WTC11 (cell line): ENCODE measurements at regions not wholly inside any gene's neighbourhood (a gene's known extent, or its start where the extent isn't known, plus 50 kb on each side); places are given as distances from the start of the nearest gene placed in this dataset.

Experiments
- ATAC-seq: fragments of 200-7000 bp; cut with Tn5 transposase; 2 replicates; pipeline ENCODE4 v1.10.0; 2021; ENCODE audit warnings: mild to moderate bottlenecking, moderate library complexity
- CTCF ChIA-PET: fragments of 300-600 bp; sonication (Branson Sonifier 250); formaldehyde crosslinking; loops from one replicate; lab custom pipeline; 2021; ENCODE audit warnings: antibody characterized with exemption; lab: Charles Lee
- POLR2A ChIA-PET: fragments of 350-600 bp; sonication (Branson Sonifier 250); formaldehyde crosslinking; loops from one replicate; lab custom pipeline; 2021; ENCODE audit warnings: antibody characterized with exemption; lab: Charles Lee
- DNase-seq: peaks from one replicate; pipeline ENCODE4 v3.0.0; 2021; ENCODE audit warnings: low spot score
- H3K27ac Mint-ChIP-seq: 2 replicates; pipeline ENCODE4 v1.8.0; 2021; ENCODE audit warnings: mixed read lengths
- H3K27me3 Mint-ChIP-seq: 2 replicates; pipeline ENCODE4 v1.8.0; 2021; ENCODE audit warnings: low read depth, mild to moderate bottlenecking, moderate library complexity, mixed read lengths
- H3K36me3 Mint-ChIP-seq: 2 replicates; pipeline ENCODE4 v1.8.0; 2021; ENCODE audit warnings: mixed read lengths
- H3K4me1 Mint-ChIP-seq: 2 replicates; pipeline ENCODE4 v1.8.0; 2022; ENCODE audit warnings: mixed read lengths
- H3K4me3 Mint-ChIP-seq: 2 replicates; pipeline ENCODE4 v1.8.0; 2021; ENCODE audit warnings: mild to moderate bottlenecking, moderate library complexity, mixed read lengths
- H3K9me3 Mint-ChIP-seq: 2 replicates; pipeline ENCODE4 v1.8.0; 2021; ENCODE audit warnings: mixed read lengths
- ARID4B ChIP-seq: sonication (generic); formaldehyde crosslinking; IDR thresholded peaks from 2 replicates; pipeline ENCODE4 v1.8.0; 2023; ENCODE audit warnings: missing genetic modification reagents, mild to moderate bottlenecking, borderline replicate concordance
- ATF3 ChIP-seq: sonication (generic); formaldehyde crosslinking; conservative IDR thresholded peaks from 2 replicates; pipeline ENCODE4 v1.8.1; 2022; ENCODE audit warnings: mild to moderate bottlenecking, missing genetic modification reagents
- ATF6 ChIP-seq: sonication (generic); formaldehyde crosslinking; IDR thresholded peaks from 2 replicates; pipeline ENCODE4 v1.8.1; 2023; ENCODE audit warnings: mild to moderate bottlenecking, missing genetic modification reagents
- E2F5 ChIP-seq: sonication (generic); formaldehyde crosslinking; IDR thresholded peaks from 2 replicates; pipeline ENCODE4 v1.8.1; 2022; ENCODE audit warnings: mild to moderate bottlenecking, moderate library complexity, missing genetic modification reagents
- FOXK1 ChIP-seq: sonication (generic); formaldehyde crosslinking; IDR thresholded peaks from 2 replicates; pipeline ENCODE4 v1.8.0; 2022; ENCODE audit warnings: mild to moderate bottlenecking, moderate library complexity, missing genetic modification reagents
- GABPB1 ChIP-seq: sonication (generic); formaldehyde crosslinking; IDR thresholded peaks from 2 replicates; pipeline ENCODE4 v1.8.1; 2023; ENCODE audit warnings: mild to moderate bottlenecking, missing genetic modification reagents
- HMGXB4 ChIP-seq: sonication (generic); formaldehyde crosslinking; IDR thresholded peaks from 2 replicates; pipeline ENCODE4 v1.8.1; 2023; ENCODE audit warnings: mild to moderate bottlenecking, moderate library complexity, missing genetic modification reagents
- MLX ChIP-seq: sonication (generic); formaldehyde crosslinking; IDR thresholded peaks from 2 replicates; pipeline ENCODE4 v1.8.1; 2023; ENCODE audit warnings: mild to moderate bottlenecking, missing genetic modification reagents, moderate library complexity
- NFATC4 ChIP-seq: fragments of 250-450 bp; sonication (Bioruptor Pico); IDR thresholded peaks from 2 replicates; pipeline ENCODE4 v1.9.0; 2021; ENCODE audit warnings: mild to moderate bottlenecking
- NFE2L1 ChIP-seq: sonication (generic); formaldehyde crosslinking; IDR thresholded peaks from 2 replicates; pipeline ENCODE4 v1.8.1; 2023; ENCODE audit warnings: missing genetic modification reagents
- SMAD4 ChIP-seq: sonication (generic); formaldehyde crosslinking; IDR thresholded peaks from 2 replicates; pipeline ENCODE4 v1.8.0; 2022; ENCODE audit warnings: mild to moderate bottlenecking, missing genetic modification reagents
- SP1 ChIP-seq: sonication (generic); formaldehyde crosslinking; conservative IDR thresholded peaks from 2 replicates; pipeline ENCODE4 v1.8.1; 2022; ENCODE audit warnings: missing genetic modification reagents
- ZNF138 ChIP-seq: sonication (generic); formaldehyde crosslinking; conservative IDR thresholded peaks from 2 replicates; pipeline ENCODE4 v1.8.1; 2022; ENCODE audit warnings: mild to moderate bottlenecking, moderate library complexity, missing genetic modification reagents
- ZNF232 ChIP-seq: sonication (generic); formaldehyde crosslinking; IDR thresholded peaks from 2 replicates; pipeline ENCODE4 v1.8.0; 2022; ENCODE audit warnings: mild to moderate bottlenecking, missing genetic modification reagents
- ZNF317 ChIP-seq: sonication (generic); formaldehyde crosslinking; IDR thresholded peaks from 2 replicates; pipeline ENCODE4 v1.8.1; 2023; ENCODE audit warnings: low read depth, mild to moderate bottlenecking, moderate library complexity, missing genetic modification reagents, borderline replicate concordance
- ZNF396 ChIP-seq: fragments of 250-450 bp; sonication (Bioruptor Pico); IDR thresholded peaks from 2 replicates; pipeline ENCODE4 v1.8.0; 2021; ENCODE audit warnings: mild to moderate bottlenecking, moderate library complexity, borderline replicate concordance
- ZNF423 ChIP-seq: fragments of 250-450 bp; sonication (Bioruptor Pico); IDR thresholded peaks from 2 replicates; pipeline ENCODE4 v2.1.2; 2022; ENCODE audit warnings: mild to moderate bottlenecking, moderate library complexity
- ZNF425 ChIP-seq: fragments of 250-450 bp; sonication (Bioruptor Pico); conservative IDR thresholded peaks from 2 replicates; pipeline ENCODE4 v1.9.0; 2021; ENCODE audit warnings: mild to moderate bottlenecking
- ZNF512 ChIP-seq: sonication (generic); formaldehyde crosslinking; IDR thresholded peaks from 2 replicates; pipeline ENCODE4 v1.8.1; 2022; ENCODE audit warnings: missing genetic modification reagents, borderline replicate concordance

- Mint-ChIP-seq H3K4me3 (no peak overlapping the region), H3K4me1 (peaks cover 43% of the 10 kb centered on the region), H3K27me3 (no peaks in the 10 kb centered on the region), H3K36me3 (peaks cover 19% of the 10 kb centered on the region), H3K9me3 (peaks cover 13% of the 10 kb centered on the region), H3K27ac (no peak overlapping the region)
- no peak for DNase-seq
- POLR2A ChIA-PET, result no interaction called here
- ATAC-seq, result no peak
- TF ChIP-seq ZNF138 (CRISPR knock-in tag) (no peak), ZNF423 (CRISPR knock-in tag) (no peak), SP1 (no peak), ZNF232 (CRISPR knock-in tag) (no peak), ZNF425 (no peak), NFE2L1 (CRISPR knock-in tag) (no peak), GABPB1 (no peak), ZNF317 (no peak), ZNF512 (CRISPR knock-in tag) (no peak), E2F5 (no peak), ZNF396 (no peak), NFATC4 (no peak), MLX (CRISPR knock-in tag) (no peak), SMAD4 (no peak), FOXK1 (CRISPR knock-in tag) (no peak), ATF3 (CRISPR knock-in tag) (no peak), ARID4B (CRISPR knock-in tag) (no peak), HMGXB4 (no peak), ATF6 (CRISPR knock-in tag) (no peak)
- CTCF ChIA-PET, result interaction anchor here (0.9 kb wide), 1 partner anchor 38 kb away, joined by 3 read pairs; no protein-coding TSS in a partner anchor
Observed at GRCh38 chr4:151555151-151555945, 146.4 kb downstream of the FHIP1A start.
